GM23338 (cell line): ENCODE measurements at regions not wholly inside any gene's neighbourhood (a gene's known extent, or its start where the extent isn't known, plus 50 kb on each side); places are given as distances from the start of the nearest gene placed in this dataset.

ENCODE experiments used
- CREB1 ChIP-seq: fragments of 250-450 bp; sonication (Bioruptor Pico); IDR thresholded peaks from 2 replicates; pipeline ENCODE4 v1.5.0; 2020; ENCODE audit warnings: low read depth, mild to moderate bottlenecking, moderate library complexity
- CTCF ChIP-seq, 2 experiments: fragments of 200-600 bp in 1 of 2; sonication (generic) in 1 of 2; conservative IDR thresholded peaks; 2 replicates each; pipeline versions ENCODE4 v1.5.1 to v1.6.1; 2016 to 2017; ENCODE audit warnings: antibody characterized with exemption in 2 of 2, low read depth in 2 of 2, mild to moderate bottlenecking in 2 of 2, moderate library complexity in 1 of 2
- ETS1 ChIP-seq: IDR thresholded peaks from 2 replicates; pipeline ENCODE4 v1.6.1; 2016; ENCODE audit warnings: antibody characterized with exemption
- EZH2 ChIP-seq: fragments of 200-600 bp; sonication (generic); IDR thresholded peaks from one replicate; pipeline ENCODE4 v1.8.0; 2017; ENCODE audit warnings: antibody characterized with exemption, mild to moderate bottlenecking, low read depth; ENCODE audit not compliant: unreplicated experiment
- EZH2phosphoT487 ChIP-seq: fragments of 200-600 bp; sonication (generic); IDR thresholded peaks from one replicate; pipeline ENCODE4 v1.8.1; 2018; ENCODE audit warnings: antibody characterized with exemption; ENCODE audit not compliant: unreplicated experiment
- JUNB ChIP-seq: IDR thresholded peaks from one replicate; pipeline ENCODE4 v1.6.1; 2016; ENCODE audit warnings: antibody characterized with exemption; ENCODE audit not compliant: unreplicated experiment
- NANOG ChIP-seq: IDR thresholded peaks from 2 replicates; pipeline ENCODE4 v1.6.1; 2016; ENCODE audit warnings: antibody characterized with exemption, borderline replicate concordance
- POLR2AphosphoS5 ChIP-seq: IDR thresholded peaks from 2 replicates; pipeline ENCODE4 v1.6.1; 2016; ENCODE audit warnings: antibody characterized with exemption, low read depth
- REST ChIP-seq: IDR thresholded peaks from one replicate; pipeline ENCODE4 v1.6.1; 2018; ENCODE audit warnings: antibody characterized with exemption; ENCODE audit not compliant: unreplicated experiment
- STAT1 ChIP-seq: IDR thresholded peaks from one replicate; pipeline ENCODE4 v1.6.1; 2016; ENCODE audit warnings: antibody characterized with exemption; ENCODE audit not compliant: unreplicated experiment
- ZNF331 ChIP-seq: fragments of 250-450 bp; sonication (Bioruptor Pico); IDR thresholded peaks from 2 replicates; pipeline ENCODE4 v1.5.0; 2020; ENCODE audit warnings: low read depth, mild to moderate bottlenecking, moderate library complexity

- TF ChIP-seq CTCF (conservative IDR thresholded peaks at IDR 0.05; ENCODE audit: low read depth in 2 of 2) (no peak), POLR2AphosphoS5 (no peak), EZH2 (no peak), REST (no peak), NANOG (no peak), STAT1 (no peak), EZH2phosphoT487 (no peak), CREB1 (no peak), ETS1 (no peak), JUNB (no peak), ZNF331 (CRISPR knock-in tag) (no peak)
Observed at GRCh38 chr1:93763704-93764365, 82.2 kb upstream of the BCAR3 start.
